Testis (tissue), 2 donors: ENCODE measurements at regions not wholly inside any gene's neighbourhood (a gene's known extent, or its start where the extent isn't known, plus 50 kb on each side); places are given as distances from the start of the nearest gene placed in this dataset.

ENCODE experiments used
- DNase-seq: peaks from one replicate; pipeline ENCODE4 v3.0.0-alpha.2; 2019
- H3K27ac ChIP-seq, 2 donors: fragments of 200-600 bp; sonication (generic); one replicate each; pipeline ENCODE4 v1.5.1; 2019
- H3K27me3 ChIP-seq: fragments of 200-600 bp; sonication (generic); one replicate; pipeline ENCODE4 v1.5.1; 2019
- H3K36me3 ChIP-seq: fragments of 200-600 bp; sonication (generic); one replicate; pipeline ENCODE4 v1.5.1; 2017; ENCODE audit warnings: low read depth; ENCODE audit errors: missing control alignments
- H3K4me1 ChIP-seq: fragments of 200-600 bp; sonication (generic); one replicate; pipeline ENCODE4 v1.5.1; 2019
- H3K4me3 ChIP-seq, 2 donors: fragments of 200-600 bp; sonication (generic); one replicate each; pipeline ENCODE4 v1.5.1; 2017 to 2019
- H3K9me3 ChIP-seq: fragments of 200-600 bp; sonication (generic); one replicate; pipeline ENCODE4 v1.5.1; 2017
- CTCF ChIP-seq, 3 experiments: fragments of 450-650 bp in 2 of 3; fragments of 200-600 bp in 1 of 3; sonication (generic) in 1 of 3; IDR thresholded peaks; one replicate each; pipeline ENCODE4 v1.5.1; 2016 to 2019; ENCODE audit warnings: antibody characterized with exemption in 3 of 3, mild to moderate bottlenecking in 2 of 3, moderate library complexity in 1 of 3
- POLR2A ChIP-seq: fragments of 450-650 bp; IDR thresholded peaks from one replicate; pipeline ENCODE4 v1.6.1; 2017; ENCODE audit warnings: antibody characterized with exemption, mild to moderate bottlenecking, moderate library complexity
- WGBS, 2 donors: methylation state at CpG; one replicate each; pipeline ENCODE4 v1.1.5; 2018; 5-methylcytosine and 5-hydroxymethylcytosine counted together
- intact Hi-C: fragments of 100-400 bp; cut with DNase I; formaldehyde crosslinking; loops from one replicate; pipeline ENCODE4 v1.15.1; 2023; ENCODE audit warnings: low total_unique reads

DNA sequence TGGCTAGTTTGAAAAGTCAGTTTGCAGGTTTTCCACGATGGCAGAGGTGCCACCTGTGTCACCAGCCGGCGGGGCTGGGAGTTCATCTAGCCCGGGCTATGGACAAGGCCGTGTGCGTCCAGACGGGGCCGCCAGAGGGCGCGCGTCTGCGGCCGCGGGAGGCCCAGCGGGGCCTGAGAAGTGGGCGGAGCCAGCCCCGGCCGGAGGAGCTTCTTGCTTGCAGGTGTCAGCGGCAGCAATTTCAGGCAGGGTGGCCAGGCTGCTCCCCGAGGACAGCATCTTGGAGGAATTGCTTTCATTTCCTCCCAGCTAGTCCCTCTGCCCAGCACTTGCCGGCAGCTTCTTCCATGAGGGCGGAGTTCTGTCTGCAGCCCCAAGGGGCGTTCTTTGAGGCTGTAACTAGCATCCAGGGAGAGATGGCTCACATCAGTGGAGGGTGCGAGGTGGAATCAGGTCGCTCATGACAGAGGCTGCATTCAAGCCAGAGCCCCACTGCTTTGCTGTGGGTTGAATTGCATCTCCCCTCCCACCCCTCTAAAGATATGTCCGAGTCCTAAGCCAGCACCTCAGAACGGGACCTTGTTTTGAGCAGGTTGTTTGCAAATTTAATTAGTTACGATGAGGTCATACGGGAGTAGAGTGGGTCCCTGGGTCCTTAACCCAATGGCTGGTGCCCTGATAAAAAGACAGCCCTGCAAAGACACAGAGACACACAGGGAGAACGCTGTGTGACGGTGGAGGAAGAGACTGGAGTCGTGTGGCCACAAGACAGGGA is 85.9 kb upstream of the MKI67 start:
- Histone ChIP-seq H3K36me3 (no peaks in the 10 kb centered on the region), H3K4me1 (peaks cover 8% of the 10 kb centered on the region), H3K27me3 (no peaks in the 10 kb centered on the region), H3K9me3 (no peaks in the 10 kb centered on the region), H3K27ac (no peak overlapping the region), H3K4me3 (peak overlapping the region; percentile 18 to 35)
- TF ChIP-seq CTCF (IDR thresholded peaks at IDR 0.05), result peak; percentile 63 to 91 (median 71)
- no peak for TF ChIP-seq POLR2A
- WGBS, 2 donors, result 20 to 46% methylated on average over 7 to 32 of the region's 32 CpGs
- intact Hi-C loops, result no loop called here
- DNase-seq, result peak; percentile 90

- TF ChIP-seq POLR2A (no peak), CTCF (IDR thresholded peaks at IDR 0.05) (no peak)
- intact Hi-C loops, result no loop called here
- H3K4me3 ChIP-seq, result no peak overlapping the region
- 63 to 83% methylated on average over 6 to 7 of the region's 7 CpGs for WGBS, 2 donors
- H3K9me3 ChIP-seq, result no peaks in the 10 kb centered on the region
- H3K36me3 ChIP-seq, result no peaks in the 10 kb centered on the region
- DNase-seq, result no peak
- no peaks in the 10 kb centered on the region for H3K27me3 ChIP-seq
- H3K4me1 ChIP-seq, result peaks cover 8% of the 10 kb centered on the region
- no peak overlapping the region for H3K27ac ChIP-seq
Measured at GRCh38 chr10:128213156-128213555, 86.9 kb upstream of the MKI67 start.

- DNase-seq, result no peak
- Histone ChIP-seq H3K36me3 (no peaks in the 10 kb centered on the region), H3K4me1 (peaks cover 4% of the 10 kb centered on the region), H3K27me3 (no peaks in the 10 kb centered on the region), H3K27ac (no peak overlapping the region), H3K4me3 (no peak overlapping the region), H3K9me3 (no peaks in the 10 kb centered on the region)
- 86 to 88% methylated on average over 8 of the region's 8 CpGs for WGBS, 2 donors
- intact Hi-C loops, result no loop called here
- TF ChIP-seq POLR2A (no peak), CTCF (IDR thresholded peaks at IDR 0.05) (no peak)
Measured at GRCh38 chr10:128215733-128216132, 89.5 kb upstream of the MKI67 start.

DNA sequence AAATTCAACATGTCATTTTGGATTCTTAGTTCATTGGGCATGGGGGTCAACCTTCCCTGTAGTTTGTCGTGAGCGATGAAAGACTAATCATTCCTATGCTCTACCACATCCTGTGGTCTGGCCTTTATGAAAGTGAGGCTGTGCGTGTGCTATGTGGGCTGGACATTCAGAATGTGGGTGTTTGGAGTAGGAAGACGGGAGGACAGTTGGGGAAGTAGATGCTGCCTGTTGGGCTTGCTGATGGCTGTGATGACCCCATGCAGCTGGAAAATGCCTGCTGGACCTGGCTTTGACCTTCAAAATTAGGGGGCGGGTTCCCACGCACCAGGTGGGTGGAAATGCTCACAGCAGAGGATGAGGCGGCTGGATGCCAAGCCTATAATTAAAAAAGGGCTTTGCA is 90.9 kb upstream of the MKI67 start:
- TF ChIP-seq CTCF (IDR thresholded peaks at IDR 0.05), result no peak
- no peak for TF ChIP-seq POLR2A
- no peak overlapping the region for H3K4me3 ChIP-seq
- H3K9me3 ChIP-seq, result no peaks in the 10 kb centered on the region
- no peaks in the 10 kb centered on the region for H3K27me3 ChIP-seq
- H3K27ac ChIP-seq, result no peak overlapping the region
- DNase-seq, result no peak
- intact Hi-C loops, result no loop called here
- 83 to 87% methylated on average over 7 of the region's 7 CpGs for WGBS, 2 donors
- no peaks in the 10 kb centered on the region for H3K36me3 ChIP-seq
- H3K4me1 ChIP-seq, result peaks cover 4% of the 10 kb centered on the region

DNA sequence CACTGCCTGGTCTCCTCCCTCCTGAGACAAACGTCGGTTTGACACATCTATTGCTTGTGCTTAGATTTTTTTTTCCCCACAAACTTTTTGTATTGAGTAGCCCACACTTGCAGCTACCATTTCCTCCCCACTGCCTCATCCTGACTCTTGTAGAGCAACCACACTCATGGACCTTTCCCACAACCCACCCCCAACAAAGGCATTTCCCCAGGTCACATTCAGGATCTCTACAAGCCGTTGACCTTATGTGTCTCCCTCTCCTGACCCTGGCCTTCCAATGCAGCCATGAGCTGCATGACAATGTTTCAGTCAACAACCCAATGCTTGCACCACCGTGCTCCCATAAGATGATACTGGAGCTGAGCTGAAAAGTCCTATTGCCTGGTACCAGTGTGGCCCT is 91.9 kb upstream of the MKI67 start:
- H3K4me1 ChIP-seq, result peaks cover 4% of the 10 kb centered on the region
- no peaks in the 10 kb centered on the region for H3K27me3 ChIP-seq
- no peaks in the 10 kb centered on the region for H3K36me3 ChIP-seq
- H3K27ac ChIP-seq, result no peak overlapping the region
- WGBS, 2 donors, result 87% methylated on average over 3 to 4 of the region's 4 CpGs
- intact Hi-C loops, result no loop called here
- H3K4me3 ChIP-seq, result no peak overlapping the region
- no peaks in the 10 kb centered on the region for H3K9me3 ChIP-seq
- TF ChIP-seq CTCF (IDR thresholded peaks at IDR 0.05) (no peak), POLR2A (no peak)
- no peak for DNase-seq
